ENCODE measurements at regions not wholly inside any gene's neighbourhood (a gene's known extent, or its start where the extent isn't known, plus 50 kb on each side); places are given as distances from the start of the nearest gene placed in this dataset.

DNA sequence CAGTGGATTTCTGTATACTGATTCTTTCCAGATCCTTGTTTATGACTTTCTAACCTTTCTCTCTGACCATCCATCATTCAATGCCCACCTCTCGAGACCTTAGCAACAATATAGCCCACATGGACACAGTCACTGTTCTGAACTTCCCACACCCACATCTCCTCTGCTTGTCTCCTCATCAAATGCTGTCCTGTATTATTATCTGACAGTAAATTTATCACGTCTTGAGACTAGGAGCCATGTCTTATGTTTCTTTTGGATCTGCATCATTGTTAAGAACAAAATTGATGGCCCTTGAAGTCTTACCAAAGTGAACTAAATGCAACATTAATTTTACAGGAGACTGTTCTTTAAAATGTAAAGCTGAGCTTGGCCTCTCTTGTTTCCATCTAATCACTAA is 495.4 kb upstream of the KLF4 start:
- no peaks in the 10 kb centered on the region for H3K79me2 ChIP-seq (replicated peaks; ENCODE audit: insufficient read depth)
- peaks cover 5% of the 10 kb centered on the region for H3K9me2 ChIP-seq (ENCODE audit: insufficient read depth)
- no peaks in the 10 kb centered on the region for H3K27me3 ChIP-seq (ENCODE audit: insufficient read depth)
- no peaks in the 10 kb centered on the region for H3F3A ChIP-seq (replicated peaks; ENCODE audit: low read depth)
- no peak overlapping the region for H3K4me2 ChIP-seq
- no peak for DNase-seq (ENCODE audit: low spot score)
- Mint-ChIP-seq H3K27me3 (ENCODE audit: insufficient read depth, low read depth, poor library complexity) (no peaks in the 10 kb centered on the region), H3K4me1 (no peaks in the 10 kb centered on the region), H3K36me3 (ENCODE audit: low read depth) (no peaks in the 10 kb centered on the region), H3K4me3 (no peak overlapping the region), H3K27ac (no peak overlapping the region; the same call in 1 of the 2 replicates), H3K9me3 (no peaks in the 10 kb centered on the region)
- H3K36me3 ChIP-seq (ENCODE audit: insufficient read depth) = no peaks in the 10 kb centered on the region
- no peak overlapping the region for H2AFZ ChIP-seq
- H4K20me1 ChIP-seq (replicated peaks; ENCODE audit: insufficient read depth) = no peaks in the 10 kb centered on the region
- no peak for TF ChIP-seq ZNF331 (CRISPR knock-in tag; IDR thresholded peaks at IDR 0.05; ENCODE audit: low read depth)
- TF ChIP-seq EZH2phosphoT487 (IDR thresholded peaks at IDR 0.05; ENCODE audit: unreplicated experiment) = no peak
- TF ChIP-seq, protein P1, sequence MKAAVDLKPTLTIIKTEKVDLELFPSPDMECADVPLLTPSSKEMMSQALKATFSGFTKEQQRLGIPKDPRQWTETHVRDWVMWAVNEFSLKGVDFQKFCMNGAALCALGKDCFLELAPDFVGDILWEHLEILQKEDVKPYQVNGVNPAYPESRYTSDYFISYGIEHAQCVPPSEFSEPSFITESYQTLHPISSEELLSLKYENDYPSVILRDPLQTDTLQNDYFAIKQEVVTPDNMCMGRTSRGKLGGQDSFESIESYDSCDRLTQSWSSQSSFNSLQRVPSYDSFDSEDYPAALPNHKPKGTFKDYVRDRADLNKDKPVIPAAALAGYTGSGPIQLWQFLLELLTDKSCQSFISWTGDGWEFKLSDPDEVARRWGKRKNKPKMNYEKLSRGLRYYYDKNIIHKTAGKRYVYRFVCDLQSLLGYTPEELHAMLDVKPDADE (IDR thresholded peaks at IDR 0.05) = no peak
- no peak for TF ChIP-seq JUNB (IDR thresholded peaks at IDR 0.05; ENCODE audit: unreplicated experiment)
- TF ChIP-seq, protein P2, sequence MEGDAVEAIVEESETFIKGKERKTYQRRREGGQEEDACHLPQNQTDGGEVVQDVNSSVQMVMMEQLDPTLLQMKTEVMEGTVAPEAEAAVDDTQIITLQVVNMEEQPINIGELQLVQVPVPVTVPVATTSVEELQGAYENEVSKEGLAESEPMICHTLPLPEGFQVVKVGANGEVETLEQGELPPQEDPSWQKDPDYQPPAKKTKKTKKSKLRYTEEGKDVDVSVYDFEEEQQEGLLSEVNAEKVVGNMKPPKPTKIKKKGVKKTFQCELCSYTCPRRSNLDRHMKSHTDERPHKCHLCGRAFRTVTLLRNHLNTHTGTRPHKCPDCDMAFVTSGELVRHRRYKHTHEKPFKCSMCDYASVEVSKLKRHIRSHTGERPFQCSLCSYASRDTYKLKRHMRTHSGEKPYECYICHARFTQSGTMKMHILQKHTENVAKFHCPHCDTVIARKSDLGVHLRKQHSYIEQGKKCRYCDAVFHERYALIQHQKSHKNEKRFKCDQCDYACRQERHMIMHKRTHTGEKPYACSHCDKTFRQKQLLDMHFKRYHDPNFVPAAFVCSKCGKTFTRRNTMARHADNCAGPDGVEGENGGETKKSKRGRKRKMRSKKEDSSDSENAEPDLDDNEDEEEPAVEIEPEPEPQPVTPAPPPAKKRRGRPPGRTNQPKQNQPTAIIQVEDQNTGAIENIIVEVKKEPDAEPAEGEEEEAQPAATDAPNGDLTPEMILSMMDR (conservative IDR thresholded peaks at IDR 0.05; ENCODE audit: low read depth in 2 of 2) = no peak
- H3K4me3 ChIP-seq = no peak overlapping the region
- no peak overlapping the region for H3K27ac ChIP-seq (ENCODE audit: low read depth)
- 0 out of 2 replicates have a peak, but pooled peaks cover 3% of the 10 kb centered on the region for H3K4me1 ChIP-seq (ENCODE audit: insufficient read depth)
- ATAC-seq = no peak

DNA sequence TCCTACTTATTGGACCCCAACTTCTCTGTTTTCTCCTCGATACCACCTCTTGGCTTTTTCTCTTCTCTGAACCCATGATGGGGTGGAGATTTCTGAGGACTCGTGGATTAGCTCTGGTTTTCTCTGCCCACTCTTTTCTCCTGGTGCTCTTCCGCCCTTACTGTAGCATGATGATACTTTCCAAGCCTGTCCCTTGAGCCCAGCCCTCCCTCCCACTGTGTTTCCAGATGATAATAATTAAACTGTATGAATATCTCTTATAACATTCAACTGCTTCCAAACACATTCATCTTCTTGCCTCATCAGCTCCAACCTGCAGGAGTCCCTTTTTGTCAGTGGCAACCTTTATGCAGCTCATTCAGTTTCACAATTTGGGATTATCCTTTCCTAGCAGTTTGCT is 494.2 kb upstream of the KLF4 start:
- Histone ChIP-seq H2AFZ (no peak overlapping the region), H3K4me1 (ENCODE audit: insufficient read depth) (0 out of 2 replicates have a peak, but pooled peaks cover 3% of the 10 kb centered on the region), H3K27ac (ENCODE audit: low read depth) (no peak overlapping the region), H3K27me3 (ENCODE audit: insufficient read depth) (no peaks in the 10 kb centered on the region), H3K79me2 (replicated peaks; ENCODE audit: insufficient read depth) (no peaks in the 10 kb centered on the region), H3F3A (replicated peaks; ENCODE audit: low read depth) (no peaks in the 10 kb centered on the region), H3K36me3 (ENCODE audit: insufficient read depth) (no peaks in the 10 kb centered on the region), H3K4me3 (no peak overlapping the region), H3K4me2 (no peak overlapping the region), H4K20me1 (replicated peaks; ENCODE audit: insufficient read depth) (no peaks in the 10 kb centered on the region), H3K9me2 (ENCODE audit: insufficient read depth) (peaks cover 16% of the 10 kb centered on the region)
- H3K9me3 Mint-ChIP-seq = no peaks in the 10 kb centered on the region
- H3K27me3 Mint-ChIP-seq (ENCODE audit: insufficient read depth, low read depth, poor library complexity) = no peaks in the 10 kb centered on the region
- no peaks in the 10 kb centered on the region for H3K36me3 Mint-ChIP-seq (ENCODE audit: low read depth)
- H3K27ac Mint-ChIP-seq = no peak overlapping the region
- H3K4me1 Mint-ChIP-seq = no peaks in the 10 kb centered on the region
- DNase-seq (ENCODE audit: low spot score) (no peak), ATAC-seq (no peak)
- no peak overlapping the region for H3K4me3 Mint-ChIP-seq
- TF ChIP-seq ZNF331 (CRISPR knock-in tag; IDR thresholded peaks at IDR 0.05; ENCODE audit: low read depth) (no peak), STAT1 (IDR thresholded peaks at IDR 0.05; ENCODE audit: unreplicated experiment) (no peak), EZH2 (IDR thresholded peaks at IDR 0.05; ENCODE audit: low read depth, unreplicated experiment) (no peak), POLR2AphosphoS5 (IDR thresholded peaks at IDR 0.05; ENCODE audit: low read depth) (no peak)
- TF ChIP-seq, protein P1 (IDR thresholded peaks at IDR 0.05) = no peak
- TF ChIP-seq, protein P3, sequence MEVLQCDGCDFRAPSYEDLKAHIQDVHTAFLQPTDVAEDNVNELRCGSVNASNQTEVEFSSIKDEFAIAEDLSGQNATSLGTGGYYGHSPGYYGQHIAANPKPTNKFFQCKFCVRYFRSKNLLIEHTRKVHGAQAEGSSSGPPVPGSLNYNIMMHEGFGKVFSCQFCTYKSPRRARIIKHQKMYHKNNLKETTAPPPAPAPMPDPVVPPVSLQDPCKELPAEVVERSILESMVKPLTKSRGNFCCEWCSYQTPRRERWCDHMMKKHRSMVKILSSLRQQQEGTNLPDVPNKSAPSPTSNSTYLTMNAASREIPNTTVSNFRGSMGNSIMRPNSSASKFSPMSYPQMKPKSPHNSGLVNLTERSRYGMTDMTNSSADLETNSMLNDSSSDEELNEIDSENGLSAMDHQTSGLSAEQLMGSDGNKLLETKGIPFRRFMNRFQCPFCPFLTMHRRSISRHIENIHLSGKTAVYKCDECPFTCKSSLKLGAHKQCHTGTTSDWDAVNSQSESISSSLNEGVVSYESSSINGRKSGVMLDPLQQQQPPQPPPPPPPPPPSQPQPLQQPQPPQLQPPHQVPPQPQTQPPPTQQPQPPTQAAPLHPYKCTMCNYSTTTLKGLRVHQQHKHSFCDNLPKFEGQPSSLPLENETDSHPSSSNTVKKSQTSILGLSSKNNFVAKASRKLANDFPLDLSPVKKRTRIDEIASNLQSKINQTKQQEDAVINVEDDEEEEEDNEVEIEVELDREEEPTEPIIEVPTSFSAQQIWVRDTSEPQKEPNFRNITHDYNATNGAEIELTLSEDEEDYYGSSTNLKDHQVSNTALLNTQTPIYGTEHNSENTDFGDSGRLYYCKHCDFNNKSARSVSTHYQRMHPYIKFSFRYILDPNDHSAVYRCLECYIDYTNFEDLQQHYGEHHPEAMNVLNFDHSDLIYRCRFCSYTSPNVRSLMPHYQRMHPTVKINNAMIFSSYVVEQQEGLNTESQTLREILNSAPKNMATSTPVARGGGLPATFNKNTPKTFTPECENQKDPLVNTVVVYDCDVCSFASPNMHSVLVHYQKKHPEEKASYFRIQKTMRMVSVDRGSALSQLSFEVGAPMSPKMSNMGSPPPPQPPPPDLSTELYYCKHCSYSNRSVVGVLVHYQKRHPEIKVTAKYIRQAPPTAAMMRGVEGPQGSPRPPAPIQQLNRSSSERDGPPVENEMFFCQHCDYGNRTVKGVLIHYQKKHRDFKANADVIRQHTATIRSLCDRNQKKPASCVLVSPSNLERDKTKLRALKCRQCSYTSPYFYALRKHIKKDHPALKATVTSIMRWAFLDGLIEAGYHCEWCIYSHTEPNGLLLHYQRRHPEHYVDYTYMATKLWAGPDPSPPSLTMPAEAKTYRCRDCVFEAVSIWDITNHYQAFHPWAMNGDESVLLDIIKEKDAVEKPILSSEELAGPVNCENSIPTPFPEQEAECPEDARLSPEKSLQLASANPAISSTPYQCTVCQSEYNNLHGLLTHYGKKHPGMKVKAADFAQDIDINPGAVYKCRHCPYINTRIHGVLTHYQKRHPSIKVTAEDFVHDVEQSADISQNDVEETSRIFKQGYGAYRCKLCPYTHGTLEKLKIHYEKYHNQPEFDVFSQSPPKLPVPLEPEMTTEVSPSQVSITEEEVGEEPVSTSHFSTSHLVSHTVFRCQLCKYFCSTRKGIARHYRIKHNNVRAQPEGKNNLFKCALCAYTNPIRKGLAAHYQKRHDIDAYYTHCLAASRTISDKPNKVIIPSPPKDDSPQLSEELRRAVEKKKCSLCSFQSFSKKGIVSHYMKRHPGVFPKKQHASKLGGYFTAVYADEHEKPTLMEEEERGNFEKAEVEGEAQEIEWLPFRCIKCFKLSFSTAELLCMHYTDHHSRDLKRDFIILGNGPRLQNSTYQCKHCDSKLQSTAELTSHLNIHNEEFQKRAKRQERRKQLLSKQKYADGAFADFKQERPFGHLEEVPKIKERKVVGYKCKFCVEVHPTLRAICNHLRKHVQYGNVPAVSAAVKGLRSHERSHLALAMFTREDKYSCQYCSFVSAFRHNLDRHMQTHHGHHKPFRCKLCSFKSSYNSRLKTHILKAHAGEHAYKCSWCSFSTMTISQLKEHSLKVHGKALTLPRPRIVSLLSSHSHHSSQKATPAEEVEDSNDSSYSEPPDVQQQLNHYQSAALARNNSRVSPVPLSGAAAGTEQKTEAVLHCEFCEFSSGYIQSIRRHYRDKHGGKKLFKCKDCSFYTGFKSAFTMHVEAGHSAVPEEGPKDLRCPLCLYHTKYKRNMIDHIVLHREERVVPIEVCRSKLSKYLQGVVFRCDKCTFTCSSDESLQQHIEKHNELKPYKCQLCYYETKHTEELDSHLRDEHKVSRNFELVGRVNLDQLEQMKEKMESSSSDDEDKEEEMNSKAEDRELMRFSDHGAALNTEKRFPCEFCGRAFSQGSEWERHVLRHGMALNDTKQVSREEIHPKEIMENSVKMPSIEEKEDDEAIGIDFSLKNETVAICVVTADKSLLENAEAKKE (CRISPR knock-in tag; IDR thresholded peaks at IDR 0.05) = no peak
- TF ChIP-seq, protein P2 (conservative IDR thresholded peaks at IDR 0.05; ENCODE audit: low read depth in 2 of 2) = no peak

Data from GM23338 (cell line).